SK-N-DZ (cell line): ENCODE measurements at regions not wholly inside any gene's neighbourhood (a gene's known extent, or its start where the extent isn't known, plus 50 kb on each side); places are given as distances from the start of the nearest gene placed in this dataset.

ENCODE experiments used
- DNase-seq: peaks from one replicate; pipeline ENCODE4 v3.0.0-alpha.2; 2015; ENCODE audit warnings: low spot score

DNA sequence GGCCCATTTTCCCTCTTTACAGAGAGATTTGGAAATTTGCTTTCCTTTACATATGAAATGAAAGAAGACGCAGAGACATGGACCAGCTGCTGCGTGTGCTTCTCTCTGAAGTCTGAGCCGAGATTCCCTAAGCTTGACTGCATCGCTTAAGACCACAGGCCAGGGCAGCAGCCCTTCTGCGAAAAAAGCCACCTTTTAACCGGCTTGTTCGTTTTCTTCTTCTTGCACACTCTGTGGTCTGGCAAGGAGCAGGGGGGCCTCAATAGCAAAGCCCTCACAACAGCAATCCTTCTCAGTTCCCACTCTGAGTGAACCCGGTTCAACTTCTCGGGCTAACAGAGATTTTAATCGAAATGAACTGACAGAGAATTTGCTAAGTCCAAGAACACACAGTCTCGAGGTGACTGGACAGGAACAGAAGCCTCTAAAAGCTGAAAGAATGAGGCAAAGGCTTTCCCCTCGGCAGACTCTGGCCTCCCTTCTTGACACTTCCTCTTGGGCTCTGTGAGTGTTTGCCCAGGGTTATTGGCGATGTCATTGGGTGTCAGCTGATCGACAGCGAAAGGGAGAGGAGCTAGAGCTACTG lies 512.9 kb upstream of the KLF4 start:
- no peak for DNase-seq

GRCh38 chr9:108001237-108001636 lies 511.7 kb upstream of the KLF4 start:
- no peak for DNase-seq

GRCh38 chr9:107999890-108000289 lies 510.3 kb upstream of the KLF4 start:
- no peak for DNase-seq

DNA sequence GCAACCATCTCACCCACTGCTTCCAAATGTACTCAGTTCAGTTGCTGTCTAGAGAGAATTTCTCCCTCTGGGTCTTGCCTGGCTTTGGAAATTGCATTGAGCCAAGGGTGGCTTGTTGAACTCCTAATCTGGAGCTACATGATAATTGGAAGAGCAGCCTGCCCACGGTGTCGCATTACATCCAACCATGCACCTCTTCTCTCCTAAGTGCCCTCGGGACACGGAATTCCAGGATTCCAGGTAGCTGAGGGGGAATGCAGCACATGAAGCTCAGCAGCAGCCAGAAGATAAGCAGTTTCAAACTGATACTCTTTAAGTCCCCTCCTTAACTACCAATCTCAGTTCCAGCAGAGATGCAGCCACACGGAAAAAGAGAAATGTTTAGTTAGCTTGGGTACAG lies 509.4 kb upstream of the KLF4 start:
- no peak for DNase-seq

DNA sequence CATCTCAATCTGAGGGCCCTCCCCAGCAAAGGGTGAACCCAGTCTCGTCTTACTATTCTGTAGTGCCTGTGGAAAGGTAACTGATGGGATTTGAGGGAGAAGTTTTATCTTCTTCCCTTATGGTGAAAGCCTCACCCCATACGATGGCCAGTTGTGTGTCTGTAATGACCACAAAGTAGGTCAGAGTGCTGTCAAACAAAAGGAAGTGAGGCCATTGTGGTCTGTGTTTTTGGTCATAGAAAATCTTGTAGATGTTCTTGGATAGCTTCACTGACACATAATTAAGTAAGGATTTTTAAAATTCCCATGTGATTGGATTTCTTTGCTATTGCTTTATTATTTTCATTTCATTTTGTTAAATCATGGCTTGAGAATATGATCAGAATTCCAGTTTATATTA lies 505.1 kb upstream of the KLF4 start:
- no peak for DNase-seq

- DNase-seq = no peak
These were observed 502.7 kb upstream of the KLF4 start for GRCh38 chr9:107992271-107992670.

GRCh38 chr9:107991581-107991980 lies 502.0 kb upstream of the KLF4 start:
- DNase-seq = no peak

DNA sequence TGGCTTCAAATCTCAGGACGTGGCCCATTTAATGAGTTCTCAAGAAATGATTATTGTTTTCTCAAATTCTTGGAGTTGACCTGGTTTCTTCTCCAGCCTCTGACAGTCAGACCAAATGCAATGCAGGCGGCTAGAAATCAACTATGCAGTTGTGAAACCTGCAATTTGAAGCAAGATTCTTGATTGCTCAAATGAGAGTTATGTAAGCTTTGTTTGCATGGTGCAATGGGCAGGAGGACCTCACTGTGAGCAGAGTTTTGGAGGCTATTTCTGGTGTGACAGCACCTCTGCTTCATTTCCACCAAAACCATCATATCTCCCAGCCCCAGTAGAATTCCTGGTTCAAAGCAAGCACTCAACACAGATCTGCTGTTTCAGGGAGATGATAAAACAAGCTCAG lies 500.0 kb upstream of the KLF4 start:
- no peak for DNase-seq

DNA sequence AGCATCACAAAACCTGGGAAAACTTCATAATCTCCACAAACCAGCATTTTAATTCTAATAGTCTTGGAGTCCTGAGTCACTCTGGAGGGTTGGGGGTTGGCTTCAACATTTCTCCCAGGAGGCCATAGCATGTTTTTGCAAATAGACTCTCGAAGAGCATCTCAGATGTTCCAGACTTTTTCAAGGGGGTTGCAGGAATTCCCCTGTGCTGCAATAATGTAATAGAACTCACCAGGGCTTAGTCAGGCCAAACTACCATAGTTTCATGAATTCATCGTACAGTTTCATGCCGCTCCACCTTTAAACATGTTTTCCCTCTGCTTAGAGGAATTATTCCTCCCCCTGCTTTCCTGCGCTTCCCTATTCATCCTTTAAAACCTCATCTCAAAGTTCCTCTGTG lies 499.5 kb upstream of the KLF4 start:
- DNase-seq = no peak

DNA sequence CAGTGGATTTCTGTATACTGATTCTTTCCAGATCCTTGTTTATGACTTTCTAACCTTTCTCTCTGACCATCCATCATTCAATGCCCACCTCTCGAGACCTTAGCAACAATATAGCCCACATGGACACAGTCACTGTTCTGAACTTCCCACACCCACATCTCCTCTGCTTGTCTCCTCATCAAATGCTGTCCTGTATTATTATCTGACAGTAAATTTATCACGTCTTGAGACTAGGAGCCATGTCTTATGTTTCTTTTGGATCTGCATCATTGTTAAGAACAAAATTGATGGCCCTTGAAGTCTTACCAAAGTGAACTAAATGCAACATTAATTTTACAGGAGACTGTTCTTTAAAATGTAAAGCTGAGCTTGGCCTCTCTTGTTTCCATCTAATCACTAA lies 495.4 kb upstream of the KLF4 start:
- no peak for DNase-seq

- no peak for DNase-seq
These were observed 494.2 kb upstream of the KLF4 start for GRCh38 chr9:107983762-107984161.

- no peak for DNase-seq
These were observed 493.6 kb upstream of the KLF4 start for GRCh38 chr9:107983181-107983603.

GRCh38 chr9:107982745-107983144 lies 493.2 kb upstream of the KLF4 start:
- DNase-seq = no peak

DNA sequence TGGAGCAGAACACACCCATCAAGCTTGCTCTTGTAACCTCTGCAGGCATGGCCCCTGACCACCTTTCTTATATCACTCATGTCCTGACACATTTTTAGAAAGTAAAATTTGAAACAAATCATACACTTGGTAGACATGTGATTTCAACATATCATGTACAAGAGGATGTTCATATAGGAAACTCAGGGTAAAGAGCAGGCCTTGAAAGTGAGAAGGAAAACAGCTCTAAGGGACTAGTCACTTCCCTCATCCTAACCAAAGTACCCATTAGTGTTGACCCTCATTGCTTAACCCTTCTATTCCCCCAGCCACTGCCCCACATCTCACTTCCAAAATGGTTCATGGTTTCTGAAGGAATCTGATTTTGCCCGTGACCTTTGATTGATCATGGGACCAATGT lies 492.4 kb upstream of the KLF4 start:
- no peak for DNase-seq

- DNase-seq = no peak
These were observed 491.4 kb upstream of the KLF4 start for GRCh38 chr9:107980984-107981383.

DNA sequence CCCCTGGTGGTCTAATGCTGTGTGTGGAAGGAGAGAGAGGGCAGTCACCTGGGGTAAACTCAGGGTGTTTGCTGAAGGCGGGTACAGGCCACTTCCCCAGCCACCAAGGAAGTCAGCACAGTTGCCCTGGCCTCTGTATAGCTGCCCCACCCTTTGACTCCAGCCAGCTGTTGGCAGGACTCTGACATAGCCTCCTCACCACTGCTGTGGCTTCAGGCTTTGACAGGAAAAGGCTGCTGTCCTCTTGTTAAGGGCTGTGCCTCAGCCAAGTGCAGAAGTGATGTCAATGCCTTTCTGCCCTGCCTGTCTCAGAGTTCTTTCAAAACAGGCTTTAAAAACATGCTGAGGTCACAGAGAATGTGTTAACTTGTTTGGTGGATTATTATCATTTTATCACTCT lies 487.2 kb upstream of the KLF4 start:
- DNase-seq = no peak

DNA sequence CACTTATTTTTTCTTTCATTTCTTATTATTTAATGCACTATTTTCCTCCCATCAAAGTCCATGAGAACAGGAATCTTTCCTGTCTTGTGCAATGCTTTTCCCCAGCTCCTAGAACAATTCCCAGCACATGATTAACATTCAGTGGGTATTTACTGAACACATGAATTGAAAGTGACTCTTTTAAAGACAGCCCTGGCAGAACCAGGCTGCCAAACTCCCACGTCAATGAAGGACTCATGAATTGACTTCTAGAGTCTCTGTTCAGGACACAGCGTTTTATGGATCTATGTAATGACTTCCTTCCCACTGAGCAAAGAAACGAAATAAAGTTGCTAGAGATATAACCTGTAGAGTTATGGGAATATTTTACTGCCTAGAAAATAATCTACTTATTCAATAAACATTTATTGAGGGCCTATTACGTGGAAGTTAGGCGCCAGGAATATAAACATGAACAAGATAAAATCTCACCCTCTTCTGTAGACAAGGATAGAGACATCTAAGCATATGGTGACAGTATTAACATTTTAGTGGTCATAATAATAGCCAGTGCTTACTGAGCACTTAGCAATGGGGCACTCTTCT lies 485.9 kb upstream of the KLF4 start:
- no peak for DNase-seq

DNA sequence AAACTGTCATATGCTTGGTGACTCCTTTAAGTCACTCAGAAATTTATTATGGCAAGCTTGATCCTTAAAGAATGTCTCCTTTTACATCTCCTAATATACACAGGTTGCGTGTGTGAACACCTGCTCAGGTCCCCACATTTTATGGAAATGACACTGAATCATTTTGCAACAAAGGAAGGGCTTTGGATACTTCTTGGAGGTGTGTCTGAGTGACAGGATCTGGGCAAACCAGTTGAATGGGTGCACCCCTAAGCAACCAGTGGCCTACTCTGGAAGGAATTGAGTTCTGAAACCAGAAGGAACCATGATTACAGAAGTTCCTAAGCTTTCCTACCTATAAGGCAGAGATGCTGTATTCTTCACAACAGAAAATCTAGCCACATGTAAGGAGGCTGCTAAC lies 483.9 kb upstream of the KLF4 start:
- DNase-seq = no peak

GRCh38 chr9:107972346-107972745 lies 482.8 kb upstream of the KLF4 start:
- no peak for DNase-seq

- DNase-seq = no peak
These were observed 481.7 kb upstream of the KLF4 start for GRCh38 chr9:107971241-107971640.

DNA sequence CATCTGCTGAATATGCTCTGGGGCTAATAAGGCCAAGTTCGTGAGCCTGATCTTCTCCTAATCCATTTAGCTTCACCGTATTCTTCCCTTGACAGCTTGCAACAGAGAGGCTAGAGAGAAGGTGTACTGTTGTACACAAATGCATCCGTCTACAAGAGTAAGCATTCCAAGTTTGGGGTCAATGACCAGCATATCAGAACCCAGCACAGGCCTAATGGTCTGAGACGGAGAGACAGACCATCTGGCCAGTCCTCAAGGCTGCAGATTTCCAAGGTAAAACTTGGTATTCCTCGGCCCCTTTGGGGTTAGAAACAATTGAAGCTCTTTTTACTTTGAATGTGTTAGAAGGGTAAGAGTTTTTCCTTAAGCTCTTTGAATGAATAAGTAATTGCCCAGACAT lies 481.2 kb upstream of the KLF4 start:
- DNase-seq = no peak

- DNase-seq = no peak
These were observed 480.2 kb upstream of the KLF4 start for GRCh38 chr9:107969727-107970126.

- DNase-seq = no peak
These were observed 479.6 kb upstream of the KLF4 start for GRCh38 chr9:107969141-107969540.

DNA sequence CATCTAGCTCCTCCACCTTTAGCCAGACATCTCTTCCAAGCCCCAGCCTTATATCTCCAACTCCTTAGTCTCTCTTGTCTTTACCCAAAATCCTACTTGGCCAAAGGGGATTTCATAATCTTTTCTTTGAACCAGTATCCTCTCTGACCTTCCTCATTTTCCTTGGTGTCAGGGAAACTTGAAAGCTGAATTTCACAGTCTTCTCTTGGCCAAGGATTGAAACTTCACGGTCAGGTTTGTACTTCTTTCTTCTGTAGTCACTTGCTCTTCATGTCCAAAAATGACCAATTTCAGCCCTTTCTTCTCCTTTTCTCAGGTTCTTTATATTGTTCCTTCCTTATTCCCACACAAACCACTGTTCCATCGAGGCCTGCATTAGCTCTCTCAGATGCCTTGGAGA lies 473.7 kb upstream of the KLF4 start:
- DNase-seq = no peak
